NT2/D1 (cell line): ENCODE measurements at regions not wholly inside any gene's neighbourhood (a gene's known extent, or its start where the extent isn't known, plus 50 kb on each side); places are given as distances from the start of the nearest gene placed in this dataset.

Source experiments
- YY1 ChIP-seq: IDR thresholded peaks from 2 replicates; pipeline ENCODE4 v1.6.1; 2011; ENCODE audit not compliant: insufficient read length, insufficient read depth
- ZNF274 ChIP-seq: IDR thresholded peaks from 2 replicates; pipeline ENCODE4 v1.6.1; 2011; ENCODE audit warnings: mild to moderate bottlenecking, low read depth, low read length

- TF ChIP-seq ZNF274, result no peak
- no peak for TF ChIP-seq YY1
Observed at GRCh38 chr5:93201061-93201460, 380.0 kb downstream of the NR2F1-AS1 start.
